HCT116 (cell line): ENCODE measurements at regions not wholly inside any gene's neighbourhood (a gene's known extent, or its start where the extent isn't known, plus 50 kb on each side); places are given as distances from the start of the nearest gene placed in this dataset.

Source experiments
- ATAC-seq: fragments of 200-7000 bp; cut with Tn5 transposase; 2 replicates; pipeline ENCODE4 v1.9.1; 2020; ENCODE audit warnings: mild to moderate bottlenecking, moderate library complexity
- BruUV-seq: library from RNA; stranded (reverse); fragments of 400-500 nt; replicated peaks from 2 replicates; lab custom pipeline; 2021; lab: Mats Ljungman, UMichigan
- CTCF ChIA-PET: fragments of 300-600 bp; sonication (Branson Sonifier 250); formaldehyde crosslinking; loops from one replicate; lab custom pipeline; 2021; ENCODE audit warnings: antibody characterized with exemption; lab: Charles Lee
- POLR2A ChIA-PET: fragments of 300-600, 350-600 bp; sonication (Branson Sonifier 250); formaldehyde crosslinking; loops from one replicate; lab custom pipeline; 2021; ENCODE audit warnings: antibody characterized with exemption; lab: Charles Lee
- RAD21 ChIA-PET, 2 experiments: fragments of 300-600 bp; sonication (Branson Sonifier 250); formaldehyde crosslinking; loops; one replicate each; lab custom pipeline; 2023; ENCODE audit warnings: low total read pairs in 2 of 2; ENCODE audit not compliant: uncharacterized antibody in 2 of 2, unreplicated experiment in 2 of 2, low non-redundant PET in 1 of 2; lab: Charles Lee
- DNase-seq: peaks from one replicate; pipeline ENCODE4 v3.0.0-alpha.2; 2010; ENCODE audit warnings: low read depth, low spot score
- H2AFZ ChIP-seq: fragments of 200-600 bp; shearing (Covaris generic), sonication (generic); 2 replicates; pipeline ENCODE4 v1.6.1; 2017; ENCODE audit warnings: low read depth, mixed run types, mixed read lengths, antibody characterized with exemption, low read length; ENCODE audit not compliant: poor library complexity, severe bottlenecking
- H3K27ac ChIP-seq: 2 replicates; pipeline ENCODE4 v1.5.1; 2012; ENCODE audit warnings: low read depth, low read length
- H3K27me3 ChIP-seq: fragments of 200-600 bp; sonication (generic); 2 replicates; pipeline ENCODE4 v1.6.1; 2016; ENCODE audit warnings: mixed run types, low read length, mixed read lengths; ENCODE audit not compliant: insufficient read depth
- H3K36me3 ChIP-seq, 2 experiments: fragments of 200-500 bp in 1 of 2; fragments of 200-600 bp in 1 of 2; sonication (Bioruptor generic) in 1 of 2; sonication (generic) in 1 of 2; 2 replicates each; pipeline versions ENCODE4 v1.5.1 to v1.6.1; 2014 to 2016; ENCODE audit warnings: low read length in 2 of 2, inconsistent platforms in 1 of 2, mixed read lengths in 1 of 2, mixed run types in 1 of 2; ENCODE audit not compliant: insufficient read depth in 2 of 2, control insufficient read depth in 1 of 2
- H3K4me1 ChIP-seq, 2 experiments: fragments of 200-600 bp in 1 of 2; sonication (generic) in 1 of 2; 2 replicates each; pipeline versions ENCODE4 v1.5.1 to v1.6.1; 2012 to 2017; ENCODE audit warnings: low read length in 2 of 2, inconsistent platforms in 1 of 2, mild to moderate bottlenecking in 1 of 2, mixed read lengths in 1 of 2, mixed run types in 1 of 2, moderate library complexity in 1 of 2; ENCODE audit not compliant: insufficient read depth in 2 of 2, control insufficient read depth in 1 of 2
- H3K4me2 ChIP-seq: fragments of 200-600 bp; sonication (generic); 2 replicates; pipeline ENCODE4 v1.6.1; 2017; ENCODE audit warnings: mixed run types, low read length, mixed read lengths
- H3K4me3 ChIP-seq, 2 experiments: fragments of 200-600 bp in 1 of 2; sonication (generic) in 1 of 2; replicated peaks in 1 of 2; 2 replicates each; pipeline ENCODE4 v1.5.1; 2011 to 2016; ENCODE audit warnings: low read length in 2 of 2, control low read depth in 1 of 2, low read depth in 1 of 2, mild to moderate bottlenecking in 1 of 2, mixed read lengths in 1 of 2, mixed run types in 1 of 2
- H3K79me2 ChIP-seq: fragments of 200-600 bp; sonication (generic); 2 replicates; pipeline ENCODE4 v1.6.1; 2017; ENCODE audit warnings: mild to moderate bottlenecking, mixed run types, low read length, moderate library complexity, mixed read lengths; ENCODE audit not compliant: insufficient read depth
- H3K9ac ChIP-seq: fragments of 200-600 bp; sonication (generic); 2 replicates; pipeline ENCODE4 v1.6.1; 2016; ENCODE audit warnings: low read length, mixed read lengths
- H3K9me2 ChIP-seq: fragments of 200-600 bp; sonication (generic), shearing (Covaris generic); 2 replicates; pipeline ENCODE4 v1.6.1; 2017; ENCODE audit warnings: mixed run types, mild to moderate bottlenecking, moderate library complexity; ENCODE audit not compliant: insufficient read depth
- H3K9me3 ChIP-seq, 2 experiments: fragments of 200-500 bp in 1 of 2; fragments of 200-600 bp in 1 of 2; sonication (Bioruptor generic) in 1 of 2; sonication (generic) in 1 of 2; 2 replicates each; pipeline ENCODE4 v1.6.1; 2014 to 2017; ENCODE audit warnings: low read length in 2 of 2, mixed read lengths in 2 of 2, inconsistent platforms in 1 of 2, low read depth in 1 of 2, mild to moderate bottlenecking in 1 of 2, mixed run types in 1 of 2, moderate library complexity in 1 of 2; ENCODE audit not compliant: control insufficient read depth in 1 of 2, insufficient read depth in 1 of 2
- H4K20me1 ChIP-seq: fragments of 200-600 bp; sonication (generic), shearing (Covaris generic); 2 replicates; pipeline ENCODE4 v1.6.1; 2017; ENCODE audit warnings: mixed run types, mild to moderate bottlenecking, moderate library complexity; ENCODE audit not compliant: insufficient read depth
- CEBPB ChIP-seq: IDR thresholded peaks from 2 replicates; pipeline ENCODE4 v1.6.1; 2012; ENCODE audit warnings: low read depth
- CTCF ChIP-seq, 3 experiments: fragments of 200-600 bp in 1 of 3; sonication (generic) in 1 of 3; IDR thresholded peaks in 2 of 3; conservative IDR thresholded peaks in 1 of 3; 2 replicates each; pipeline ENCODE4 v1.5.1; 2012 to 2017; ENCODE audit warnings: low read depth in 2 of 3, low read length in 2 of 3, antibody characterized with exemption in 1 of 3, borderline replicate concordance in 1 of 3, control low read depth in 1 of 3, mild to moderate bottlenecking in 1 of 3, mixed read lengths in 1 of 3, mixed run types in 1 of 3, moderate library complexity in 1 of 3; ENCODE audit not compliant: insufficient read depth in 1 of 3
- EGR1 ChIP-seq: IDR thresholded peaks from 2 replicates; pipeline ENCODE4 v1.6.1; 2012; ENCODE audit warnings: low read depth
- ELF1 ChIP-seq: IDR thresholded peaks from 2 replicates; pipeline ENCODE4 v1.6.1; 2012; ENCODE audit warnings: low read depth, borderline replicate concordance
- EZH2 ChIP-seq: fragments of 200-600 bp; sonication (generic); IDR thresholded peaks from 2 replicates; pipeline ENCODE4 v1.6.1; 2017; ENCODE audit warnings: antibody characterized with exemption, mixed run types
- EZH2phosphoT487 ChIP-seq: fragments of 200-600 bp; IDR thresholded peaks from 2 replicates; pipeline ENCODE4 v1.6.1; 2018; ENCODE audit warnings: antibody characterized with exemption, borderline replicate concordance
- FOSL1 ChIP-seq: IDR thresholded peaks from 2 replicates; pipeline ENCODE4 v1.6.1; 2012; ENCODE audit warnings: low read depth
- JUND ChIP-seq: IDR thresholded peaks from 2 replicates; pipeline ENCODE4 v1.6.1; 2012
- MAX ChIP-seq: IDR thresholded peaks from 2 replicates; pipeline ENCODE4 v1.6.1; 2012
- POLR2A ChIP-seq: IDR thresholded peaks from 2 replicates; pipeline ENCODE4 v1.7.0; 2011; ENCODE audit warnings: borderline replicate concordance; ENCODE audit not compliant: insufficient read depth, insufficient read length; ENCODE audit errors: extremely low read depth
- RAD21 ChIP-seq: IDR thresholded peaks from 2 replicates; pipeline ENCODE4 v1.6.1; 2012; ENCODE audit warnings: low read depth, mild to moderate bottlenecking
- REST ChIP-seq: IDR thresholded peaks from 2 replicates; pipeline ENCODE4 v1.6.1; 2012; ENCODE audit warnings: low read depth
- SIN3A ChIP-seq: IDR thresholded peaks from 2 replicates; pipeline ENCODE4 v1.6.1; 2012; ENCODE audit warnings: low read depth
- SP1 ChIP-seq: IDR thresholded peaks from 2 replicates; pipeline ENCODE4 v1.6.1; 2012; ENCODE audit warnings: low read depth
- SRF ChIP-seq: IDR thresholded peaks from 2 replicates; pipeline ENCODE4 v1.6.1; 2012; ENCODE audit warnings: low read depth
- TCF7L2 ChIP-seq: IDR thresholded peaks from 2 replicates; pipeline ENCODE4 v1.7.0; 2011; ENCODE audit warnings: borderline replicate concordance, inconsistent platforms; ENCODE audit not compliant: insufficient read depth, insufficient read length; ENCODE audit errors: extremely low read depth
- YY1 ChIP-seq: IDR thresholded peaks from 2 replicates; pipeline ENCODE4 v1.6.1; 2011; ENCODE audit warnings: low read length, low read depth, moderate library complexity, mild to moderate bottlenecking; ENCODE audit not compliant: insufficient replicate concordance; ENCODE audit errors: extremely low read depth
- ZFX ChIP-seq: fragments of 450-650 bp; IDR thresholded peaks from 2 replicates; pipeline ENCODE4 v1.6.1; 2017
- ZNF274 ChIP-seq: fragments of 200-500 bp; sonication (Bioruptor generic); IDR thresholded peaks from 2 replicates; pipeline ENCODE4 v1.6.1; 2014; ENCODE audit warnings: mild to moderate bottlenecking, low read depth, low read length, inconsistent platforms
- intact Hi-C: fragments of 100-400 bp; cut with micrococcal nuclease; formaldehyde crosslinking; loops from 2 replicates; pipeline ENCODE4 v1.10.0; 2022
- TF ChIP-seq, protein P1 (sequence below): IDR thresholded peaks from 2 replicates; pipeline ENCODE4 v1.6.1; 2011; ENCODE audit warnings: mild to moderate bottlenecking, low read length, moderate library complexity; ENCODE audit not compliant: insufficient replicate concordance; ENCODE audit errors: extremely low read depth

DNA sequence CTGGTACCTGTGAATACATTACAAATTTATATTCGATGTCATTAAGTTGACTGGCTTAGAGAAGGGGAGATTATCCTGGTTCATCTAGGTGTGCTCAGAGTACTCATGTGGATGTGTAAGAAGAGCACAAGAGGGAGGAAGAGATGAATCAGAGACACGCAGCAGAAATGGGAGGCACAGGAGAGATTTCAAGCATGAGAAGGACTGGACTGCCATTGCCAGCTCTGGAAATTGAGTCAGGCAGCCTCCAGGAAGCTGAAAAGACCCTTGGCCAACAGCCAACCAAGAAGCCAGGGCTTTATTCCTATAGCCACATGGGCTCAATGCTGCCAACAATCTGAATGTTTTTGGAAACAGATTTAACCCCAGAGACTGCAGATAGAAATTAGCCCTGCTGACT is 1390.0 kb downstream of the STIM2 start:
- Histone ChIP-seq H3K9ac (no peak overlapping the region), H2AFZ (no peak overlapping the region), H3K4me2 (no peak overlapping the region), H3K36me3 (no peaks in the 10 kb centered on the region)
- no peak for ATAC-seq
- ChIA-PET RAD21 (no interaction called here), CTCF (no interaction called here)
- BruUV-seq, result no TSS peak
- TF ChIP-seq CTCF (IDR thresholded peaks at IDR 0.05 in 2 of 3, conservative IDR thresholded peaks at IDR 0.05 in 1 of 3; ENCODE audit: borderline replicate concordance in 1 of 3, insufficient read depth in 1 of 3, low read depth in 2 of 3, low read length in 2 of 3) (no peak), REST (no peak), EZH2phosphoT487 (no peak), TCF7L2 (no peak), FOSL1 (no peak), YY1 (no peak), EGR1 (no peak), MAX (no peak), SIN3A (no peak), ELF1 (no peak), POLR2A (no peak), JUND (no peak), ZFX (no peak), SRF (no peak), EZH2 (no peak), RAD21 (no peak), CEBPB (no peak), SP1 (no peak), ZNF274 (no peak)
- TF ChIP-seq, protein P1, sequence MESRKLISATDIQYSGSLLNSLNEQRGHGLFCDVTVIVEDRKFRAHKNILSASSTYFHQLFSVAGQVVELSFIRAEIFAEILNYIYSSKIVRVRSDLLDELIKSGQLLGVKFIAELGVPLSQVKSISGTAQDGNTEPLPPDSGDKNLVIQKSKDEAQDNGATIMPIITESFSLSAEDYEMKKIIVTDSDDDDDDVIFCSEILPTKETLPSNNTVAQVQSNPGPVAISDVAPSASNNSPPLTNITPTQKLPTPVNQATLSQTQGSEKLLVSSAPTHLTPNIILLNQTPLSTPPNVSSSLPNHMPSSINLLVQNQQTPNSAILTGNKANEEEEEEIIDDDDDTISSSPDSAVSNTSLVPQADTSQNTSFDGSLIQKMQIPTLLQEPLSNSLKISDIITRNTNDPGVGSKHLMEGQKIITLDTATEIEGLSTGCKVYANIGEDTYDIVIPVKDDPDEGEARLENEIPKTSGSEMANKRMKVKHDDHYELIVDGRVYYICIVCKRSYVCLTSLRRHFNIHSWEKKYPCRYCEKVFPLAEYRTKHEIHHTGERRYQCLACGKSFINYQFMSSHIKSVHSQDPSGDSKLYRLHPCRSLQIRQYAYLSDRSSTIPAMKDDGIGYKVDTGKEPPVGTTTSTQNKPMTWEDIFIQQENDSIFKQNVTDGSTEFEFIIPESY, result no peak
- TF ChIP-seq, all 23 proteins: peak for 0
- Histone ChIP-seq H3K27me3 (no peaks in the 10 kb centered on the region), H3K9me3 (no peaks in the 10 kb centered on the region), H3K27ac (no peak overlapping the region), H4K20me1 (no peaks in the 10 kb centered on the region), H3K79me2 (no peaks in the 10 kb centered on the region), H3K4me3 (no peak overlapping the region), H3K4me1 (no peaks in the 10 kb centered on the region), H3K9me2 (no peaks in the 10 kb centered on the region)
- intact Hi-C loops, result no loop called here
- DNase-seq, result no peak
- POLR2A ChIA-PET, result no interaction called here
